Left lung (tissue), 4 donors: ENCODE measurements at regions not wholly inside any gene's neighbourhood (a gene's known extent, or its start where the extent isn't known, plus 50 kb on each side); places are given as distances from the start of the nearest gene placed in this dataset.

Experiments
- ATAC-seq: fragments of 200-7000 bp; cut with Tn5 transposase; one replicate; pipeline ENCODE4 v1.9.1; 2020; ENCODE audit warnings: moderate library complexity
- DNase-seq, 4 donors: peaks; one replicate each; pipeline ENCODE4 v3.0.0-alpha.2; 2013 to 2020
- H3K27ac ChIP-seq, 2 donors: fragments of 200-600 bp; sonication (generic) in 1 of 2; one replicate each; pipeline versions ENCODE4 v1.5.0 to v1.8.0; 2020 to 2021
- H3K27me3 ChIP-seq, 2 donors: fragments of 200-600 bp; sonication (generic) in 1 of 2; one replicate each; pipeline versions ENCODE4 v1.5.0 to v1.8.0; 2020 to 2021
- H3K36me3 ChIP-seq, 2 donors: fragments of 200-600 bp; sonication (generic) in 1 of 2; one replicate each; pipeline versions ENCODE4 v1.5.0 to v1.8.0; 2020 to 2021
- H3K4me1 ChIP-seq, 2 donors: fragments of 200-600 bp; one replicate each; pipeline ENCODE4 v1.8.0; 2021
- H3K4me3 ChIP-seq, 2 donors: fragments of 200-600 bp; sonication (generic) in 1 of 2; one replicate each; pipeline versions ENCODE4 v1.5.0 to v1.8.0; 2020 to 2021; ENCODE audit warnings: mild to moderate bottlenecking in 1 of 2
- H3K9me3 ChIP-seq, 2 donors: fragments of 200-600 bp; sonication (generic) in 1 of 2; one replicate each; pipeline versions ENCODE4 v1.5.0 to v1.8.0; 2020 to 2021
- intact Hi-C, 2 donors: fragments of 100-400 bp; cut with DNase I; formaldehyde crosslinking; loops; one replicate each; pipeline versions ENCODE4 v1.11.2 to v1.14.2; 2022
- TF ChIP-seq, protein P1 (sequence below), 2 donors: fragments of 200-600 bp; sonication (generic) in 1 of 2; IDR thresholded peaks; one replicate each; pipeline versions ENCODE4 v1.5.0 to v1.8.0; 2021; ENCODE audit warnings: antibody characterized with exemption in 2 of 2
- donor health status: DM: no; HTN: yes; CAD: no.
- donor health status: DM: no; HTN: no; CAD: no.

DNA sequence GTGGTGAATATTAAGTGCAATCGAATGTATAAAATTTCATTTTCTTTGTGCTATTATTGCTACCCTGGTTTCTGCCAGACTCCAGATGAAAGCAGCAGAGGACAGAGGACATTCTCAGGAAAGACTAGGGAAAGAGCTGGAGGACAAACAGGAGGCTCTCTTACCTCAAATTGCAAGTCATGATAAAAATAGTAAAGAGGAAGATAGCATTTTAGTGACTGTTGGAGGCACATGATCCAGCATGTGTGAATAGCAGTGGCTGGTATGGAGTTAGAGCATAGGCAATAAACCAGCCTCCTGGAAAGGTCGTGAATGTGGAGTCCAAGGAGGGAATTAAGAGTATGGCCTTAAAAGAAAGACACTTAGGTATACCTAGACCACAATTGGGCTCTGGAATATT is 1040.0 kb downstream of the STPG2 start:
- DNase-seq, result no peak
- Histone ChIP-seq H3K9me3 (no peaks in the 10 kb centered on the region), H3K4me1 (no peaks in the 10 kb centered on the region), H3K4me3 (no peak overlapping the region), H3K27ac (no peak overlapping the region), H3K36me3 (no peaks in the 10 kb centered on the region), H3K27me3 (no peaks in the 10 kb centered on the region)
- intact Hi-C loops, result no loop called here
- TF ChIP-seq, protein P1, sequence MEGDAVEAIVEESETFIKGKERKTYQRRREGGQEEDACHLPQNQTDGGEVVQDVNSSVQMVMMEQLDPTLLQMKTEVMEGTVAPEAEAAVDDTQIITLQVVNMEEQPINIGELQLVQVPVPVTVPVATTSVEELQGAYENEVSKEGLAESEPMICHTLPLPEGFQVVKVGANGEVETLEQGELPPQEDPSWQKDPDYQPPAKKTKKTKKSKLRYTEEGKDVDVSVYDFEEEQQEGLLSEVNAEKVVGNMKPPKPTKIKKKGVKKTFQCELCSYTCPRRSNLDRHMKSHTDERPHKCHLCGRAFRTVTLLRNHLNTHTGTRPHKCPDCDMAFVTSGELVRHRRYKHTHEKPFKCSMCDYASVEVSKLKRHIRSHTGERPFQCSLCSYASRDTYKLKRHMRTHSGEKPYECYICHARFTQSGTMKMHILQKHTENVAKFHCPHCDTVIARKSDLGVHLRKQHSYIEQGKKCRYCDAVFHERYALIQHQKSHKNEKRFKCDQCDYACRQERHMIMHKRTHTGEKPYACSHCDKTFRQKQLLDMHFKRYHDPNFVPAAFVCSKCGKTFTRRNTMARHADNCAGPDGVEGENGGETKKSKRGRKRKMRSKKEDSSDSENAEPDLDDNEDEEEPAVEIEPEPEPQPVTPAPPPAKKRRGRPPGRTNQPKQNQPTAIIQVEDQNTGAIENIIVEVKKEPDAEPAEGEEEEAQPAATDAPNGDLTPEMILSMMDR (IDR thresholded peaks at IDR 0.05), result no peak
- ATAC-seq, result no peak

DNA sequence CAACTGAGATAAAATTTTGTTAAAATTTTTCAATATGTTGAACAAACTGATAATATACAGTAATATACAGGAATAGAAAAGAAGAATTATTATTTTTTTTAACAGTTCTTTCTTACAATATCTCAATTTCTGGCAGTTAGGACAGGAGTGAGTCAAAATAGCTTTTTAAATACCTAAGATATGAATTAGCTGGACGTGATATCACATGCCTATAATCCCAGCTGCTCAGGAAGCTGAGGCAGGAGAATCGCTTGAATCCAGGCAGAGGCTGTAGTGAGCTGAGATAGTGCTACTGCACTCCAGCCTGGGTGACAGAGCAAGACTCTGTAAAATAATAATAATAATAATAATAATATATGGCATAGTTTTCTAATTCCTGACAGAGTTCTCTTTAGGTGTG is 1039.3 kb downstream of the STPG2 start:
- H3K4me3 ChIP-seq, result no peak overlapping the region
- ATAC-seq, result no peak
- H3K9me3 ChIP-seq, result no peaks in the 10 kb centered on the region
- no peaks in the 10 kb centered on the region for H3K27me3 ChIP-seq
- H3K4me1 ChIP-seq, result no peaks in the 10 kb centered on the region
- H3K27ac ChIP-seq, result no peak overlapping the region
- intact Hi-C loops, result no loop called here
- TF ChIP-seq, protein P1 (IDR thresholded peaks at IDR 0.05), result no peak
- H3K36me3 ChIP-seq, result no peaks in the 10 kb centered on the region
- no peak for DNase-seq

DNA sequence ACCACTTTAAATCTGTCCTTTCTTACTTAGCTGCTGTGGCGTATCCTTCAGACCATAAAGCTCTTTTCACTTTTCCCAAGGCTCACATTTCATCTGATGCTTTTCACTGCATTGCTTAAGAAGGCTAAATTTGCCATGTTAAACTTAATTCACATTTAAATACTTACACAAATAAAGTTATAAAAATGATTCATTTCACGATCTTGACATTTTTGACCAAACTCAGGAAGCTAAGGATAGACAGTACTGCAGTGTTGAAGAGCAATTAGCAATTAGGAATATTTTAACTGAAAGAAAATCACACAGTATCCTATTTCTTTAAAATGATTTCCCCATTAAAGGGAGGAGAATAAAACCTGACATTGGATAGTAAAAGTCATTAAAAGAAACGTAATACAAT is 1038.6 kb downstream of the STPG2 start:
- Histone ChIP-seq H3K4me1 (no peaks in the 10 kb centered on the region), H3K27ac (no peak overlapping the region), H3K36me3 (no peaks in the 10 kb centered on the region), H3K27me3 (no peaks in the 10 kb centered on the region), H3K4me3 (no peak overlapping the region), H3K9me3 (peaks cover 0 to 3% of the 10 kb centered on the region in 2 donors)
- TF ChIP-seq, protein P1 (IDR thresholded peaks at IDR 0.05), result no peak
- intact Hi-C loops, result no loop called here
- DNase-seq, result no peak
- ATAC-seq, result no peak

DNA sequence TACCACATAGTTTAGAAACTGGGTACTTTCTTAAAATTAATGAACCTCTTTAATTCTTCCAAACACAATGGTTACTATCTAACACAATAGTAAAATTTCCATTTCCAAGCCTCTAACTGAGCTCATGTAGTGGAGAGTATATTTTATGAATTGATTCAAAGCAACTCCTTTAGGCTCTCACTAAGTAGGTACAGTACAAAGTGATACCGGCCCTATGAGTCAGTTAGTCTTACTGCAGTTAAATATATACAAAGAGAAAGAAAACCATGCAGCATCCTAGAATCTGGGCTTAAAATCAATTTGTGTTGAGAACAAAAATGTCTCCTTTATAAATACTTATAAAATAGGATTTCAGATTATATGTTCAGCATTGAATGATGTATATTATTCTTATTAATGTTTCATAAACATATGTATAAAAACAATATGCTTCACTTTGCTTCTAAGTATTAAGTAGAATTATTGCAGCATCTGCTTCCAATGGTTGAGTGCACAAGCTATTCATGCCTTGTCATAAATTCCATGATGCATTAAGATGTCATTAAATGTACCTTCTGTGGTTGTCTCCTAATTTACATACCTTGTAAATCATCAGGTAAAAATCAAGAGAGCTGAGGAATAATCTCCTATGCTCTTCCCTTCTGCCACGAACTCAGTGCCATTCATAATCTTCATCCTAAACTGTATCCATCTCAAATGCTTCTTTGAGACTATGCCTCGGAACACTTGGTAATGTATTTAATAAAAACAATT is 1037.8 kb downstream of the STPG2 start:
- no peak overlapping the region for H3K4me3 ChIP-seq
- no peak for ATAC-seq
- intact Hi-C loops, result no loop called here
- no peak overlapping the region for H3K27ac ChIP-seq
- H3K4me1 ChIP-seq, result no peaks in the 10 kb centered on the region
- peaks cover 0 to 5% of the 10 kb centered on the region in 2 donors for H3K9me3 ChIP-seq
- H3K36me3 ChIP-seq, result no peaks in the 10 kb centered on the region
- no peak for DNase-seq
- TF ChIP-seq, protein P1 (IDR thresholded peaks at IDR 0.05), result no peak
- no peaks in the 10 kb centered on the region for H3K27me3 ChIP-seq

DNA sequence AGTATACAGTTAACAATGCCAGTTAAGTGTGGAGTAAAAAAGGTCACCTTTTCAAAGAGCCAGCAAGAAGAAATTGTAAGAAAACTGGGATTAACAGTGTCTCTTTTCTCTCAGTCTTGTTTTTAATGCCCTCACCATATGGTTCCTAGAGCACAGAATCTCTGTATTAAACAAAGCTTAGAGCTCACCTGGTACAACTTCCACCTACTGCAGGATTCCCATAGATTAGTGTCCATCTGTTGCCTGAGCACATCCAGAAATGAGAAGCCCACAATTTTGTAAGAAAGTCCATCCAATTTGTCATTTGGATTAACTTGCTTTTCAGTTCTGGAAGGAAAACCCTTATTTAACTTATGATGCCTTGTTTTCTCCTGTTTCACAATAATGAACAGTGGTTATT is 1037.1 kb downstream of the STPG2 start:
- H3K27me3 ChIP-seq, result no peaks in the 10 kb centered on the region
- no peaks in the 10 kb centered on the region for H3K4me1 ChIP-seq
- peaks cover 0 to 5% of the 10 kb centered on the region in 2 donors for H3K9me3 ChIP-seq
- DNase-seq, result no peak
- TF ChIP-seq, protein P1 (IDR thresholded peaks at IDR 0.05), result no peak
- H3K36me3 ChIP-seq, result no peaks in the 10 kb centered on the region
- H3K4me3 ChIP-seq, result no peak overlapping the region
- no peak for ATAC-seq
- intact Hi-C loops, result no loop called here
- no peak overlapping the region for H3K27ac ChIP-seq
